ENCODE measurements at regions not wholly inside any gene's neighbourhood (a gene's known extent, or its start where the extent isn't known, plus 50 kb on each side); places are given as distances from the start of the nearest gene placed in this dataset.

GRCh38 chr3:160174621-160175020, 50.6 kb upstream of the C3orf80 start:
- TF ChIP-seq RAD21 (IDR thresholded peaks at IDR 0.05 in 1 of 2, conservative IDR thresholded peaks at IDR 0.05 in 1 of 2; ENCODE audit: low read depth in 2 of 2, low read length in 2 of 2) (no peak), HDAC2 (IDR thresholded peaks at IDR 0.05; ENCODE audit: borderline replicate concordance in 1 of 2, low read depth in 2 of 2, low read length in 2 of 2) (no peak), EZH2 (IDR thresholded peaks at IDR 0.05; ENCODE audit: low read depth, low read length, severe bottlenecking) (no peak), CTCF (IDR thresholded peaks at IDR 0.05; ENCODE audit: control extremely low read depth in 1 of 3, insufficient read depth in 1 of 3, low read depth in 1 of 3, low read length in 3 of 3) (no peak), SRF (IDR thresholded peaks at IDR 0.05; ENCODE audit: low read depth, low read length) (no peak), POLR2A (IDR thresholded peaks at IDR 0.05; ENCODE audit: control extremely low read depth in 1 of 2, low read depth in 2 of 2, low read length in 2 of 2) (no peak), SIN3A (conservative IDR thresholded peaks at IDR 0.05 in 1 of 2, IDR thresholded peaks at IDR 0.05 in 1 of 2; ENCODE audit: low read depth in 1 of 2, low read length in 2 of 2) (no peak), BACH1 (IDR thresholded peaks at IDR 0.05; ENCODE audit: low read length) (no peak), RNF2 (IDR thresholded peaks at IDR 0.05; ENCODE audit: borderline replicate concordance, low read depth, low read length, missing control alignments, poor library complexity, severe bottlenecking) (no peak), CREB1 (IDR thresholded peaks at IDR 0.05) (no peak), TCF12 (IDR thresholded peaks at IDR 0.05; ENCODE audit: low read depth, low read length) (no peak), SP2 (IDR thresholded peaks at IDR 0.05; ENCODE audit: low read length) (no peak), USF2 (IDR thresholded peaks at IDR 0.05; ENCODE audit: low read length) (no peak)

All from H1 (cell line).